GM23338 (cell line): ENCODE measurements at regions not wholly inside any gene's neighbourhood (a gene's known extent, or its start where the extent isn't known, plus 50 kb on each side); places are given as distances from the start of the nearest gene placed in this dataset.

Experiments used
- ATAC-seq: fragments of 200-7000 bp; cut with Tn5 transposase; 3 replicates; pipeline ENCODE4 v1.9.1; 2020
- DNase-seq: peaks from one replicate; pipeline ENCODE4 v3.0.0-alpha.2; 2015; ENCODE audit warnings: low spot score
- H2AFZ ChIP-seq: fragments of 200-600 bp; sonication (generic); 2 replicates; pipeline ENCODE4 v1.8.0; 2016; ENCODE audit warnings: antibody characterized with exemption, mild to moderate bottlenecking, moderate library complexity
- H3F3A ChIP-seq: fragments of 200-600 bp; sonication (generic); replicated peaks from 2 replicates; pipeline ENCODE4 v1.8.0; 2017; ENCODE audit warnings: antibody characterized with exemption, mixed run types, low read depth
- H3K27ac ChIP-seq: fragments of 200-600 bp; sonication (generic); 2 replicates; pipeline ENCODE4 v1.6.1; 2016; ENCODE audit warnings: low read depth
- H3K27me3 ChIP-seq: fragments of 200-600 bp; sonication (generic); 2 replicates; pipeline ENCODE4 v1.8.0; 2016; ENCODE audit warnings: mild to moderate bottlenecking, mixed run types, moderate library complexity; ENCODE audit not compliant: insufficient read depth
- H3K36me3 ChIP-seq: fragments of 200-600 bp; sonication (generic); 2 replicates; pipeline ENCODE4 v1.8.0; 2016; ENCODE audit warnings: mild to moderate bottlenecking; ENCODE audit not compliant: insufficient read depth
- H3K4me1 ChIP-seq: fragments of 200-600 bp; sonication (generic); 2 replicates; pipeline ENCODE4 v1.8.0; 2016; ENCODE audit warnings: mild to moderate bottlenecking, moderate library complexity; ENCODE audit not compliant: insufficient read depth
- H3K4me2 ChIP-seq: fragments of 200-600 bp; sonication (generic); 2 replicates; pipeline ENCODE4 v1.7.1; 2017; ENCODE audit warnings: mixed run types
- H3K4me3 ChIP-seq: fragments of 200-600 bp; sonication (generic); 2 replicates; pipeline ENCODE4 v1.6.1; 2016; ENCODE audit warnings: mixed run types
- H3K79me2 ChIP-seq: fragments of 200-600 bp; sonication (generic); replicated peaks from 2 replicates; pipeline ENCODE4 v1.8.0; 2017; ENCODE audit warnings: mild to moderate bottlenecking; ENCODE audit not compliant: insufficient read depth
- H3K9me2 ChIP-seq: fragments of 200-600 bp; sonication (generic); 2 replicates; pipeline ENCODE4 v1.8.0; 2017; ENCODE audit not compliant: insufficient read depth
- H4K20me1 ChIP-seq: fragments of 200-600 bp; sonication (generic); replicated peaks from 2 replicates; pipeline ENCODE4 v1.8.0; 2017; ENCODE audit warnings: mild to moderate bottlenecking; ENCODE audit not compliant: insufficient read depth
- H3K27ac Mint-ChIP-seq: 2 replicates; pipeline ENCODE4 v1.8.0; 2020; ENCODE audit warnings: inconsistent platforms, mild to moderate bottlenecking, moderate library complexity, mixed read lengths
- H3K27me3 Mint-ChIP-seq: 3 replicates; pipeline ENCODE4 v1.8.0; 2022; ENCODE audit warnings: low read depth, mild to moderate bottlenecking, moderate library complexity, mixed read lengths, inconsistent platforms; ENCODE audit not compliant: insufficient read depth, poor library complexity
- H3K36me3 Mint-ChIP-seq: 3 replicates; pipeline ENCODE4 v1.8.0; 2021; ENCODE audit warnings: low read depth, mild to moderate bottlenecking, inconsistent platforms, moderate library complexity, mixed read lengths
- H3K4me1 Mint-ChIP-seq: 3 replicates; pipeline ENCODE4 v1.8.0; 2020; ENCODE audit warnings: mild to moderate bottlenecking, inconsistent platforms, mixed read lengths
- H3K4me3 Mint-ChIP-seq: 3 replicates; pipeline ENCODE4 v1.8.0; 2021; ENCODE audit warnings: moderate library complexity, mild to moderate bottlenecking, inconsistent platforms, mixed read lengths
- H3K9me3 Mint-ChIP-seq: 3 replicates; pipeline ENCODE4 v1.8.0; 2020; ENCODE audit warnings: moderate library complexity, mild to moderate bottlenecking, inconsistent platforms, mixed read lengths
- CREB1 ChIP-seq: fragments of 250-450 bp; sonication (Bioruptor Pico); IDR thresholded peaks from 2 replicates; pipeline ENCODE4 v1.5.0; 2020; ENCODE audit warnings: low read depth, mild to moderate bottlenecking, moderate library complexity
- ETS1 ChIP-seq: IDR thresholded peaks from 2 replicates; pipeline ENCODE4 v1.6.1; 2016; ENCODE audit warnings: antibody characterized with exemption
- EZH2 ChIP-seq: fragments of 200-600 bp; sonication (generic); IDR thresholded peaks from one replicate; pipeline ENCODE4 v1.8.0; 2017; ENCODE audit warnings: antibody characterized with exemption, mild to moderate bottlenecking, low read depth; ENCODE audit not compliant: unreplicated experiment
- EZH2phosphoT487 ChIP-seq: fragments of 200-600 bp; sonication (generic); IDR thresholded peaks from one replicate; pipeline ENCODE4 v1.8.1; 2018; ENCODE audit warnings: antibody characterized with exemption; ENCODE audit not compliant: unreplicated experiment
- JUNB ChIP-seq: IDR thresholded peaks from one replicate; pipeline ENCODE4 v1.6.1; 2016; ENCODE audit warnings: antibody characterized with exemption; ENCODE audit not compliant: unreplicated experiment
- NANOG ChIP-seq: IDR thresholded peaks from 2 replicates; pipeline ENCODE4 v1.6.1; 2016; ENCODE audit warnings: antibody characterized with exemption, borderline replicate concordance
- POLR2AphosphoS5 ChIP-seq: IDR thresholded peaks from 2 replicates; pipeline ENCODE4 v1.6.1; 2016; ENCODE audit warnings: antibody characterized with exemption, low read depth
- STAT1 ChIP-seq: IDR thresholded peaks from one replicate; pipeline ENCODE4 v1.6.1; 2016; ENCODE audit warnings: antibody characterized with exemption; ENCODE audit not compliant: unreplicated experiment
- ZNF114 ChIP-seq: fragments of 250-450 bp; sonication (Bioruptor Pico); IDR thresholded peaks from 2 replicates; pipeline ENCODE4 v1.5.0; 2020; ENCODE audit warnings: mild to moderate bottlenecking, moderate library complexity
- ZNF331 ChIP-seq: fragments of 250-450 bp; sonication (Bioruptor Pico); IDR thresholded peaks from 2 replicates; pipeline ENCODE4 v1.5.0; 2020; ENCODE audit warnings: low read depth, mild to moderate bottlenecking, moderate library complexity
- ZNF462 ChIP-seq: fragments of 250-450 bp; sonication (Bioruptor Pico); IDR thresholded peaks from 2 replicates; pipeline ENCODE4 v1.5.0; 2020; ENCODE audit warnings: mild to moderate bottlenecking, moderate library complexity
- TF ChIP-seq, protein P1 (sequence below): IDR thresholded peaks from one replicate; pipeline ENCODE4 v1.6.1; 2018; ENCODE audit warnings: antibody characterized with exemption; ENCODE audit not compliant: unreplicated experiment
- TF ChIP-seq, protein P2 (sequence below), 2 experiments: fragments of 200-600 bp in 1 of 2; sonication (generic) in 1 of 2; conservative IDR thresholded peaks; 2 replicates each; pipeline versions ENCODE4 v1.5.1 to v1.6.1; 2016 to 2017; ENCODE audit warnings: antibody characterized with exemption in 2 of 2, low read depth in 2 of 2, mild to moderate bottlenecking in 2 of 2, moderate library complexity in 1 of 2

DNA sequence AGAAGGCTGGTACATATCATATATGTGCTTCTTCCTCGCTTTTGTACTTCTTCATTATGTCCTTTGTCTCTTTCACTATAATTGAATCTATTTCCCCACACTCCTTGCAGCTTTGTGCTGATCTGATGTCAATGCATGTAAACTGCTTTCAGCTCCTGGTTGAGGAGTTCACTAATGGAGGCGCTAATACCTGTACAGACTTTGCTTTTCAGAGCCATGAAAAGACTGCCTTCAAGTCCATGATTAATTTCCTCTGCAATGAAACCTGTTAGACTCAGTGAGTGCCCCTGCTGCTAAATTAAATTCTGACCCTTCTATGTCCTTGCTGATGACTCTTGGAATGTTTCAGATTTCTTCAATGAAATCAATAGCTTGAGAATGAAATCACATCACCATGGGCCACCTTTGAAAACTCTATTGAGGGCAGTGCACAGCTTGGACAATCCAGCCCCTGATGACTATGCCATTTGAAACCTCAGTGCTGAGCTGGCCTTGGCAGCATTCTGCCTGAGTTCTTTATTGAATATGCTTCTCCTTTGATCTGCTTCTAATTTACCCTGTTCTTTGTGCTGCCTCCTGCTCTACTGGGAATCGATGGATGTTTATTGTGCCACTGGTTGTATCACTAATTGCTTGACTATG lies 358.2 kb upstream of the DMAC1 start:
- no peak overlapping the region for H2AFZ ChIP-seq
- H3K4me1 Mint-ChIP-seq, result peaks cover 4% of the 10 kb centered on the region; the same call in 2 of the 3 replicates
- no peaks in the 10 kb centered on the region for H3K79me2 ChIP-seq
- H4K20me1 ChIP-seq, result no peaks in the 10 kb centered on the region
- no peaks in the 10 kb centered on the region for H3K27me3 Mint-ChIP-seq
- no peaks in the 10 kb centered on the region for H3F3A ChIP-seq
- H3K36me3 Mint-ChIP-seq, result no peaks in the 10 kb centered on the region
- H3K36me3 ChIP-seq, result no peaks in the 10 kb centered on the region
- no peaks in the 10 kb centered on the region for H3K4me1 ChIP-seq
- no peaks in the 10 kb centered on the region; the same call in 1 of the 2 replicates for H3K9me2 ChIP-seq
- H3K27ac Mint-ChIP-seq, result no peak overlapping the region
- H3K27me3 ChIP-seq, result no peaks in the 10 kb centered on the region
- H3K9me3 Mint-ChIP-seq, result no peaks in the 10 kb centered on the region
- H3K27ac ChIP-seq, result no peak overlapping the region
- TF ChIP-seq ZNF462 (CRISPR knock-in tag) (no peak), ZNF331 (no peak), ZNF114 (CRISPR knock-in tag) (no peak), NANOG (no peak), ETS1 (no peak), POLR2AphosphoS5 (no peak), CREB1 (CRISPR knock-in tag) (no peak), EZH2 (no peak), EZH2phosphoT487 (no peak), STAT1 (no peak), JUNB (no peak)
- TF ChIP-seq, protein P1, sequence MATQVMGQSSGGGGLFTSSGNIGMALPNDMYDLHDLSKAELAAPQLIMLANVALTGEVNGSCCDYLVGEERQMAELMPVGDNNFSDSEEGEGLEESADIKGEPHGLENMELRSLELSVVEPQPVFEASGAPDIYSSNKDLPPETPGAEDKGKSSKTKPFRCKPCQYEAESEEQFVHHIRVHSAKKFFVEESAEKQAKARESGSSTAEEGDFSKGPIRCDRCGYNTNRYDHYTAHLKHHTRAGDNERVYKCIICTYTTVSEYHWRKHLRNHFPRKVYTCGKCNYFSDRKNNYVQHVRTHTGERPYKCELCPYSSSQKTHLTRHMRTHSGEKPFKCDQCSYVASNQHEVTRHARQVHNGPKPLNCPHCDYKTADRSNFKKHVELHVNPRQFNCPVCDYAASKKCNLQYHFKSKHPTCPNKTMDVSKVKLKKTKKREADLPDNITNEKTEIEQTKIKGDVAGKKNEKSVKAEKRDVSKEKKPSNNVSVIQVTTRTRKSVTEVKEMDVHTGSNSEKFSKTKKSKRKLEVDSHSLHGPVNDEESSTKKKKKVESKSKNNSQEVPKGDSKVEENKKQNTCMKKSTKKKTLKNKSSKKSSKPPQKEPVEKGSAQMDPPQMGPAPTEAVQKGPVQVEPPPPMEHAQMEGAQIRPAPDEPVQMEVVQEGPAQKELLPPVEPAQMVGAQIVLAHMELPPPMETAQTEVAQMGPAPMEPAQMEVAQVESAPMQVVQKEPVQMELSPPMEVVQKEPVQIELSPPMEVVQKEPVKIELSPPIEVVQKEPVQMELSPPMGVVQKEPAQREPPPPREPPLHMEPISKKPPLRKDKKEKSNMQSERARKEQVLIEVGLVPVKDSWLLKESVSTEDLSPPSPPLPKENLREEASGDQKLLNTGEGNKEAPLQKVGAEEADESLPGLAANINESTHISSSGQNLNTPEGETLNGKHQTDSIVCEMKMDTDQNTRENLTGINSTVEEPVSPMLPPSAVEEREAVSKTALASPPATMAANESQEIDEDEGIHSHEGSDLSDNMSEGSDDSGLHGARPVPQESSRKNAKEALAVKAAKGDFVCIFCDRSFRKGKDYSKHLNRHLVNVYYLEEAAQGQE, result no peak
- TF ChIP-seq, protein P2, sequence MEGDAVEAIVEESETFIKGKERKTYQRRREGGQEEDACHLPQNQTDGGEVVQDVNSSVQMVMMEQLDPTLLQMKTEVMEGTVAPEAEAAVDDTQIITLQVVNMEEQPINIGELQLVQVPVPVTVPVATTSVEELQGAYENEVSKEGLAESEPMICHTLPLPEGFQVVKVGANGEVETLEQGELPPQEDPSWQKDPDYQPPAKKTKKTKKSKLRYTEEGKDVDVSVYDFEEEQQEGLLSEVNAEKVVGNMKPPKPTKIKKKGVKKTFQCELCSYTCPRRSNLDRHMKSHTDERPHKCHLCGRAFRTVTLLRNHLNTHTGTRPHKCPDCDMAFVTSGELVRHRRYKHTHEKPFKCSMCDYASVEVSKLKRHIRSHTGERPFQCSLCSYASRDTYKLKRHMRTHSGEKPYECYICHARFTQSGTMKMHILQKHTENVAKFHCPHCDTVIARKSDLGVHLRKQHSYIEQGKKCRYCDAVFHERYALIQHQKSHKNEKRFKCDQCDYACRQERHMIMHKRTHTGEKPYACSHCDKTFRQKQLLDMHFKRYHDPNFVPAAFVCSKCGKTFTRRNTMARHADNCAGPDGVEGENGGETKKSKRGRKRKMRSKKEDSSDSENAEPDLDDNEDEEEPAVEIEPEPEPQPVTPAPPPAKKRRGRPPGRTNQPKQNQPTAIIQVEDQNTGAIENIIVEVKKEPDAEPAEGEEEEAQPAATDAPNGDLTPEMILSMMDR (conservative IDR thresholded peaks at IDR 0.05; ENCODE audit: low read depth in 2 of 2), result no peak
- no peak overlapping the region for H3K4me2 ChIP-seq
- H3K4me3 ChIP-seq, result no peak overlapping the region
- no peak overlapping the region for H3K4me3 Mint-ChIP-seq
- ATAC-seq, result no peak
- no peak for DNase-seq
